HCT116 (cell line): ENCODE measurements at regions not wholly inside any gene's neighbourhood (a gene's known extent, or its start where the extent isn't known, plus 50 kb on each side); places are given as distances from the start of the nearest gene placed in this dataset.

ENCODE experiments used
- ATAC-seq: fragments of 200-7000 bp; cut with Tn5 transposase; 2 replicates; pipeline ENCODE4 v1.9.1; 2020; ENCODE audit warnings: mild to moderate bottlenecking, moderate library complexity
- BruUV-seq: library from RNA; stranded (reverse); fragments of 400-500 nt; replicated peaks from 2 replicates; lab custom pipeline; 2021; lab: Mats Ljungman, UMichigan
- CTCF ChIA-PET: fragments of 300-600 bp; sonication (Branson Sonifier 250); formaldehyde crosslinking; loops from one replicate; lab custom pipeline; 2021; ENCODE audit warnings: antibody characterized with exemption; lab: Charles Lee
- POLR2A ChIA-PET: fragments of 300-600, 350-600 bp; sonication (Branson Sonifier 250); formaldehyde crosslinking; loops from one replicate; lab custom pipeline; 2021; ENCODE audit warnings: antibody characterized with exemption; lab: Charles Lee
- RAD21 ChIA-PET, 2 experiments: fragments of 300-600 bp; sonication (Branson Sonifier 250); formaldehyde crosslinking; loops; one replicate each; lab custom pipeline; 2023; ENCODE audit warnings: low total read pairs in 2 of 2; ENCODE audit not compliant: uncharacterized antibody in 2 of 2, unreplicated experiment in 2 of 2, low non-redundant PET in 1 of 2; lab: Charles Lee
- DNase-seq: peaks from one replicate; pipeline ENCODE4 v3.0.0-alpha.2; 2010; ENCODE audit warnings: low read depth, low spot score
- H2AFZ ChIP-seq: fragments of 200-600 bp; shearing (Covaris generic), sonication (generic); 2 replicates; pipeline ENCODE4 v1.6.1; 2017; ENCODE audit warnings: low read depth, mixed run types, mixed read lengths, antibody characterized with exemption, low read length; ENCODE audit not compliant: poor library complexity, severe bottlenecking
- H3K27ac ChIP-seq: 2 replicates; pipeline ENCODE4 v1.5.1; 2012; ENCODE audit warnings: low read depth, low read length
- H3K27me3 ChIP-seq: fragments of 200-600 bp; sonication (generic); 2 replicates; pipeline ENCODE4 v1.6.1; 2016; ENCODE audit warnings: mixed run types, low read length, mixed read lengths; ENCODE audit not compliant: insufficient read depth
- H3K36me3 ChIP-seq, 2 experiments: fragments of 200-500 bp in 1 of 2; fragments of 200-600 bp in 1 of 2; sonication (Bioruptor generic) in 1 of 2; sonication (generic) in 1 of 2; 2 replicates each; pipeline versions ENCODE4 v1.5.1 to v1.6.1; 2014 to 2016; ENCODE audit warnings: low read length in 2 of 2, inconsistent platforms in 1 of 2, mixed read lengths in 1 of 2, mixed run types in 1 of 2; ENCODE audit not compliant: insufficient read depth in 2 of 2, control insufficient read depth in 1 of 2
- H3K4me1 ChIP-seq, 2 experiments: fragments of 200-600 bp in 1 of 2; sonication (generic) in 1 of 2; 2 replicates each; pipeline versions ENCODE4 v1.5.1 to v1.6.1; 2012 to 2017; ENCODE audit warnings: low read length in 2 of 2, inconsistent platforms in 1 of 2, mild to moderate bottlenecking in 1 of 2, mixed read lengths in 1 of 2, mixed run types in 1 of 2, moderate library complexity in 1 of 2; ENCODE audit not compliant: insufficient read depth in 2 of 2, control insufficient read depth in 1 of 2
- H3K4me2 ChIP-seq: fragments of 200-600 bp; sonication (generic); 2 replicates; pipeline ENCODE4 v1.6.1; 2017; ENCODE audit warnings: mixed run types, low read length, mixed read lengths
- H3K4me3 ChIP-seq, 2 experiments: fragments of 200-600 bp in 1 of 2; sonication (generic) in 1 of 2; replicated peaks in 1 of 2; 2 replicates each; pipeline ENCODE4 v1.5.1; 2011 to 2016; ENCODE audit warnings: low read length in 2 of 2, control low read depth in 1 of 2, low read depth in 1 of 2, mild to moderate bottlenecking in 1 of 2, mixed read lengths in 1 of 2, mixed run types in 1 of 2
- H3K79me2 ChIP-seq: fragments of 200-600 bp; sonication (generic); 2 replicates; pipeline ENCODE4 v1.6.1; 2017; ENCODE audit warnings: mild to moderate bottlenecking, mixed run types, low read length, moderate library complexity, mixed read lengths; ENCODE audit not compliant: insufficient read depth
- H3K9ac ChIP-seq: fragments of 200-600 bp; sonication (generic); 2 replicates; pipeline ENCODE4 v1.6.1; 2016; ENCODE audit warnings: low read length, mixed read lengths
- H3K9me2 ChIP-seq: fragments of 200-600 bp; sonication (generic), shearing (Covaris generic); 2 replicates; pipeline ENCODE4 v1.6.1; 2017; ENCODE audit warnings: mixed run types, mild to moderate bottlenecking, moderate library complexity; ENCODE audit not compliant: insufficient read depth
- H3K9me3 ChIP-seq, 2 experiments: fragments of 200-500 bp in 1 of 2; fragments of 200-600 bp in 1 of 2; sonication (Bioruptor generic) in 1 of 2; sonication (generic) in 1 of 2; 2 replicates each; pipeline ENCODE4 v1.6.1; 2014 to 2017; ENCODE audit warnings: low read length in 2 of 2, mixed read lengths in 2 of 2, inconsistent platforms in 1 of 2, low read depth in 1 of 2, mild to moderate bottlenecking in 1 of 2, mixed run types in 1 of 2, moderate library complexity in 1 of 2; ENCODE audit not compliant: control insufficient read depth in 1 of 2, insufficient read depth in 1 of 2
- H4K20me1 ChIP-seq: fragments of 200-600 bp; sonication (generic), shearing (Covaris generic); 2 replicates; pipeline ENCODE4 v1.6.1; 2017; ENCODE audit warnings: mixed run types, mild to moderate bottlenecking, moderate library complexity; ENCODE audit not compliant: insufficient read depth
- YY1 ChIP-seq: IDR thresholded peaks from 2 replicates; pipeline ENCODE4 v1.6.1; 2011; ENCODE audit warnings: low read length, low read depth, moderate library complexity, mild to moderate bottlenecking; ENCODE audit not compliant: insufficient replicate concordance; ENCODE audit errors: extremely low read depth
- intact Hi-C: fragments of 100-400 bp; cut with micrococcal nuclease; formaldehyde crosslinking; loops from 2 replicates; pipeline ENCODE4 v1.10.0; 2022
- TF ChIP-seq, protein P1 (sequence below): IDR thresholded peaks from 2 replicates; pipeline ENCODE4 v1.6.1; 2012; ENCODE audit warnings: low read depth
- TF ChIP-seq, protein P2 (sequence below): IDR thresholded peaks from 2 replicates; pipeline ENCODE4 v1.6.1; 2011; ENCODE audit warnings: mild to moderate bottlenecking, low read length, moderate library complexity; ENCODE audit not compliant: insufficient replicate concordance; ENCODE audit errors: extremely low read depth

DNA sequence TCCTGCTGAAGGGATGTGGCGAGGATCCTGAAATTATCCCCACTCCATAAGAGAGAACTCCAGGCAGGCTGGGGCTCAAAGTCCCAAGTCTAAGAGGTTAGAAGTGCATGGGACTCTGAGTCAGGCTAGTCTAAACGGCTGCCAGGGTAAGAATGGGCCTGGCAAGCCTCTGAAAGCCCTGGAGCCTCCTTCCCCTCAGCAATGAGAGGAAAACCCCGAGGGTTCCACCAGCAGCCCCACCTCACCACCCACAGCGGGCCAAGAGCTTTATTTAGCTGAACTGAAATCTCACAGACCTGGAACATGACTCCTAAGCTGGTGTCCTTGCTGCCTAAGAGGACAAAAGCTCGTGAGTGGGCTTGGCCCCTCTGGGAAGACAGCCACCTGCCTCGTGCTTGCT, 135.5 kb downstream of the SEC61B start:
- Histone ChIP-seq H4K20me1 (no peaks in the 10 kb centered on the region), H3K4me3 (no peak overlapping the region), H3K79me2 (no peaks in the 10 kb centered on the region), H3K9me3 (no peaks in the 10 kb centered on the region), H3K4me1 (no peaks in the 10 kb centered on the region), H3K9me2 (no peaks in the 10 kb centered on the region), H3K27me3 (peaks cover 36% of the 10 kb centered on the region), H3K4me2 (no peak overlapping the region), H3K36me3 (no peaks in the 10 kb centered on the region), H3K27ac (no peak overlapping the region), H3K9ac (no peak overlapping the region), H2AFZ (no peak overlapping the region)
- BruUV-seq = no TSS peak
- intact Hi-C loops = no loop called here
- TF ChIP-seq, protein P1, sequence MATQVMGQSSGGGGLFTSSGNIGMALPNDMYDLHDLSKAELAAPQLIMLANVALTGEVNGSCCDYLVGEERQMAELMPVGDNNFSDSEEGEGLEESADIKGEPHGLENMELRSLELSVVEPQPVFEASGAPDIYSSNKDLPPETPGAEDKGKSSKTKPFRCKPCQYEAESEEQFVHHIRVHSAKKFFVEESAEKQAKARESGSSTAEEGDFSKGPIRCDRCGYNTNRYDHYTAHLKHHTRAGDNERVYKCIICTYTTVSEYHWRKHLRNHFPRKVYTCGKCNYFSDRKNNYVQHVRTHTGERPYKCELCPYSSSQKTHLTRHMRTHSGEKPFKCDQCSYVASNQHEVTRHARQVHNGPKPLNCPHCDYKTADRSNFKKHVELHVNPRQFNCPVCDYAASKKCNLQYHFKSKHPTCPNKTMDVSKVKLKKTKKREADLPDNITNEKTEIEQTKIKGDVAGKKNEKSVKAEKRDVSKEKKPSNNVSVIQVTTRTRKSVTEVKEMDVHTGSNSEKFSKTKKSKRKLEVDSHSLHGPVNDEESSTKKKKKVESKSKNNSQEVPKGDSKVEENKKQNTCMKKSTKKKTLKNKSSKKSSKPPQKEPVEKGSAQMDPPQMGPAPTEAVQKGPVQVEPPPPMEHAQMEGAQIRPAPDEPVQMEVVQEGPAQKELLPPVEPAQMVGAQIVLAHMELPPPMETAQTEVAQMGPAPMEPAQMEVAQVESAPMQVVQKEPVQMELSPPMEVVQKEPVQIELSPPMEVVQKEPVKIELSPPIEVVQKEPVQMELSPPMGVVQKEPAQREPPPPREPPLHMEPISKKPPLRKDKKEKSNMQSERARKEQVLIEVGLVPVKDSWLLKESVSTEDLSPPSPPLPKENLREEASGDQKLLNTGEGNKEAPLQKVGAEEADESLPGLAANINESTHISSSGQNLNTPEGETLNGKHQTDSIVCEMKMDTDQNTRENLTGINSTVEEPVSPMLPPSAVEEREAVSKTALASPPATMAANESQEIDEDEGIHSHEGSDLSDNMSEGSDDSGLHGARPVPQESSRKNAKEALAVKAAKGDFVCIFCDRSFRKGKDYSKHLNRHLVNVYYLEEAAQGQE = no peak
- TF ChIP-seq, protein P2, sequence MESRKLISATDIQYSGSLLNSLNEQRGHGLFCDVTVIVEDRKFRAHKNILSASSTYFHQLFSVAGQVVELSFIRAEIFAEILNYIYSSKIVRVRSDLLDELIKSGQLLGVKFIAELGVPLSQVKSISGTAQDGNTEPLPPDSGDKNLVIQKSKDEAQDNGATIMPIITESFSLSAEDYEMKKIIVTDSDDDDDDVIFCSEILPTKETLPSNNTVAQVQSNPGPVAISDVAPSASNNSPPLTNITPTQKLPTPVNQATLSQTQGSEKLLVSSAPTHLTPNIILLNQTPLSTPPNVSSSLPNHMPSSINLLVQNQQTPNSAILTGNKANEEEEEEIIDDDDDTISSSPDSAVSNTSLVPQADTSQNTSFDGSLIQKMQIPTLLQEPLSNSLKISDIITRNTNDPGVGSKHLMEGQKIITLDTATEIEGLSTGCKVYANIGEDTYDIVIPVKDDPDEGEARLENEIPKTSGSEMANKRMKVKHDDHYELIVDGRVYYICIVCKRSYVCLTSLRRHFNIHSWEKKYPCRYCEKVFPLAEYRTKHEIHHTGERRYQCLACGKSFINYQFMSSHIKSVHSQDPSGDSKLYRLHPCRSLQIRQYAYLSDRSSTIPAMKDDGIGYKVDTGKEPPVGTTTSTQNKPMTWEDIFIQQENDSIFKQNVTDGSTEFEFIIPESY = no peak
- TF ChIP-seq YY1 = no peak
- DNase-seq = no peak
- RAD21 ChIA-PET = no interaction called here
- POLR2A ChIA-PET = no interaction called here
- no peak for ATAC-seq
- CTCF ChIA-PET = no interaction called here
